ENCODE measurements at regions not wholly inside any gene's neighbourhood (a gene's known extent, or its start where the extent isn't known, plus 50 kb on each side); places are given as distances from the start of the nearest gene placed in this dataset.
"Not testable (repeated sequence)": the region's sequence is repeated elsewhere in the genome, so short reads cannot be mapped to it uniquely, and the experiment has no call there.

DNA sequence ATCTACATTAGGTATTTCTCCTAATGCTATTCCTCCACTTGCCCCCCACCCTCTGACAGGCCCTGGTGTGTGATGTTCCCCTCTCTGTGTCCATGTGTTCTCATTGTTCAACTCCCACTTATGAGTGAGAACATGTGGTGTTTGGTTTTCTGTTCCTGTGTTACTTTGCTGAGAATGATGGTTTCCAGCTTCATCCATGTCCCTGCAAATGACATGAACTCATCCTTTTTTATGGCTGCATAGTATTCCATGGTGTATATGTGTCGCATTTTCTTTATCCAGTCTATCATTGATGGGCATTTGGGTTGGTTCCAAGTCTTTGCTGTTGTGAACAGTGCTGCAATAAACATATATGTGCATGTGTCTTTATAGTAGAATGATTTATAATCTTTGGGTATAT lies 50.6 kb upstream of the GRHL3 start:
- not testable (repeated sequence) for H3K4me3 Mint-ChIP-seq; H3K4me1 Mint-ChIP-seq; H3K27ac Mint-ChIP-seq (ENCODE audit: unreplicated experiment); DNase-seq (ENCODE audit: low read depth, low spot score); H3K9me3 Mint-ChIP-seq; H3K36me3 Mint-ChIP-seq (ENCODE audit: low read depth)
- peaks cover 34% of the 10 kb centered on the region for H3K27me3 Mint-ChIP-seq (ENCODE audit: low read depth)

DNA sequence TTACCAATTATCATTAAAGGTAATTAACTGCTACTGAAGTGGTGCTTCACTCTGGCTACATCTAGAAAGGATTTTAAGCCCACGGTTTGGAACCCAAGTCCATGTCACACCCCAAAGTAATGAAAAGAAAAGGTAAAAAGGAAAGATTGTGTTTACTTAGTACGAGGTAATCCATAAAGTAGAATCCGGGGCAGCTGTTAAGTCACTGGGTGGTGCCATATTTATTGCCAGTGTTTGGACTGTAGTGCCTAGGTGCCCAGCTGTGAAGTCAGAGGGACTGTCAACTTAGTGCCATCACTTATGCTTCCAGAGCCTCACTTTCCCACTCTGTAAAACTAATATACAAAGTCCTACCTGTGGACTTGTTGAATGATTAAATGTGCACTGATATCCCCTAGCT lies 52.2 kb upstream of the GRHL3 start:
- no peaks in the 10 kb centered on the region for H3K4me1 Mint-ChIP-seq
- DNase-seq (ENCODE audit: low read depth, low spot score), result no peak
- no peak overlapping the region for H3K4me3 Mint-ChIP-seq
- H3K36me3 Mint-ChIP-seq (ENCODE audit: low read depth), result no peaks in the 10 kb centered on the region
- H3K27ac Mint-ChIP-seq (ENCODE audit: unreplicated experiment), result no peak overlapping the region
- H3K27me3 Mint-ChIP-seq (ENCODE audit: low read depth), result peaks cover 21% of the 10 kb centered on the region
- H3K9me3 Mint-ChIP-seq, result peaks cover 8% of the 10 kb centered on the region
- TF ChIP-seq, protein P1, sequence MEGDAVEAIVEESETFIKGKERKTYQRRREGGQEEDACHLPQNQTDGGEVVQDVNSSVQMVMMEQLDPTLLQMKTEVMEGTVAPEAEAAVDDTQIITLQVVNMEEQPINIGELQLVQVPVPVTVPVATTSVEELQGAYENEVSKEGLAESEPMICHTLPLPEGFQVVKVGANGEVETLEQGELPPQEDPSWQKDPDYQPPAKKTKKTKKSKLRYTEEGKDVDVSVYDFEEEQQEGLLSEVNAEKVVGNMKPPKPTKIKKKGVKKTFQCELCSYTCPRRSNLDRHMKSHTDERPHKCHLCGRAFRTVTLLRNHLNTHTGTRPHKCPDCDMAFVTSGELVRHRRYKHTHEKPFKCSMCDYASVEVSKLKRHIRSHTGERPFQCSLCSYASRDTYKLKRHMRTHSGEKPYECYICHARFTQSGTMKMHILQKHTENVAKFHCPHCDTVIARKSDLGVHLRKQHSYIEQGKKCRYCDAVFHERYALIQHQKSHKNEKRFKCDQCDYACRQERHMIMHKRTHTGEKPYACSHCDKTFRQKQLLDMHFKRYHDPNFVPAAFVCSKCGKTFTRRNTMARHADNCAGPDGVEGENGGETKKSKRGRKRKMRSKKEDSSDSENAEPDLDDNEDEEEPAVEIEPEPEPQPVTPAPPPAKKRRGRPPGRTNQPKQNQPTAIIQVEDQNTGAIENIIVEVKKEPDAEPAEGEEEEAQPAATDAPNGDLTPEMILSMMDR (conservative IDR thresholded peaks at IDR 0.05), result no peak

DNA sequence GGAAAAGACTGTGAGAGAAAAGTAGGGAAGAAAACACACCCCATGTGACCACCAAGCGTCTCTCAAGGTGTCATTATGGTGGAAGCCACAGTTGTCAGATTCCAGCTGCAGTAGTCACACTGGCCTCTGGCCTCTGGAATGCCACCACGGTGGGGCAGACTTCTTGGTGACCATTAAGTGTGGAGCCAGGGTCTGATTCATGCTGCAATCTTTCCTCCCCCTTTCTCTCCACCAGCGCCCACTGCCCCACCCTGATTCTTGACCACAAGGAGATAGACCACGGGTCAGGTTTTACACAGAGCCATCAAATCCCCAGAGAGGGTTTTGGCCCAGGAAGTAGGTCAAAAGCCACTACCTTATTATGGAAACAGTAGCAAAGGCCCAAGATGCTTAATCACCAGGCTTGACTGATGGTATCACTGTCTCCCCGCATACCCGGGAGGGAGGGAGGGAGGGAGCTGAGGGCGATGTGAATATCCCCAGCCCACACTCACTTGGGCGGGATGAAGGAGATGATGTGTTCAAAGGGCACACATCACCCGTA lies 52.7 kb upstream of the GRHL3 start:
- TF ChIP-seq, protein P1 (conservative IDR thresholded peaks at IDR 0.05), result no peak
- peaks cover 15% of the 10 kb centered on the region for H3K27me3 Mint-ChIP-seq (ENCODE audit: low read depth)
- H3K27ac Mint-ChIP-seq (ENCODE audit: unreplicated experiment), result no peak overlapping the region
- H3K36me3 Mint-ChIP-seq (ENCODE audit: low read depth), result no peaks in the 10 kb centered on the region
- no peak overlapping the region for H3K4me3 Mint-ChIP-seq
- H3K4me1 Mint-ChIP-seq, result no peaks in the 10 kb centered on the region
- peaks cover 8% of the 10 kb centered on the region for H3K9me3 Mint-ChIP-seq
- DNase-seq (ENCODE audit: low read depth, low spot score), result no peak

DNA sequence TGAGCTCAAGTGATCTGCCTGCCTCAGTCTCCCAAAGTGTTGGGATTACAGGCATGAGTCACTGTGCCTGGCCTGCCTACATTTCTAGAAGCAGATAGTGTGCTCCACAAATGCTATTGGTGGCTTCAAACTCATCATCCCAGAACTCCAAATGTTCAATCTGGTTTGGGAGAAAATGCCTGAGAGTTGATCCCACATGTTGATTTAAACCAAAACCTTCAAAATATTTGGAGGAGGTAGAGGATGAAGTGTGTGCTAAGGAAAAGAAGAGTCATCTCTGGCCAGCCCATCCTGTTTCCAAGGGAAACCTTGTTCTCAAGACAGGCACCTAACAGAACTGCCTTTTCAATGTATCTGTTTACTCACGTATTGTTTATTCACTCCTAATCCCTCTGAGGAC lies 55.4 kb upstream of the GRHL3 start:
- Mint-ChIP-seq H3K27ac (ENCODE audit: unreplicated experiment) (no peak overlapping the region), H3K36me3 (ENCODE audit: low read depth) (no peaks in the 10 kb centered on the region), H3K4me1 (no peaks in the 10 kb centered on the region), H3K4me3 (no peak overlapping the region), H3K9me3 (peaks cover 3% of the 10 kb centered on the region), H3K27me3 (ENCODE audit: low read depth) (peaks cover 2% of the 10 kb centered on the region)
- TF ChIP-seq, protein P1 (conservative IDR thresholded peaks at IDR 0.05), result no peak
- no peak for DNase-seq (ENCODE audit: low read depth, low spot score)

DNA sequence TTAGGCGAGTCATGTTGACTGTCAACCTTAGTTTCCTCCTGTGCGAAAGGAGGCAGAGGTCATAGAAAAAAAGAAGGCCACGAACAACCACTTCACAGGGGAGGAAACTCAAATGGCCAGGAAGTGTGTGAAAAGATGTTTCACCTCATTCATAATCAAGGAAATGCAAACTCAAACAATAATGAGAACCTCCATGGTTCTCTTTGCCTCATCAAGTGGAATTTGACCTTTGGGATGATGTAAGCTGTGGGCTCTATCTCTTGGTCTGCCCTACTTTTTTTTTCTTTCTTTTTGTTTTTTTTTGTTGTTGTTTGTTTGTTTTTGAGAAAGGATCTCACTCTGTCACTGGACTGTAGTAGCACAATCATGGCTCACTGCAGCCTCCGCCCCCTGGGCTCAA lies 55.9 kb upstream of the GRHL3 start:
- H3K9me3 Mint-ChIP-seq, result peaks cover 3% of the 10 kb centered on the region
- no peak overlapping the region for H3K4me3 Mint-ChIP-seq
- peaks cover 2% of the 10 kb centered on the region for H3K27me3 Mint-ChIP-seq (ENCODE audit: low read depth)
- DNase-seq (ENCODE audit: low read depth, low spot score), result no peak
- TF ChIP-seq, protein P1 (conservative IDR thresholded peaks at IDR 0.05), result no peak
- H3K27ac Mint-ChIP-seq (ENCODE audit: unreplicated experiment), result no peak overlapping the region
- no peaks in the 10 kb centered on the region for H3K36me3 Mint-ChIP-seq (ENCODE audit: low read depth)
- no peaks in the 10 kb centered on the region for H3K4me1 Mint-ChIP-seq

DNA sequence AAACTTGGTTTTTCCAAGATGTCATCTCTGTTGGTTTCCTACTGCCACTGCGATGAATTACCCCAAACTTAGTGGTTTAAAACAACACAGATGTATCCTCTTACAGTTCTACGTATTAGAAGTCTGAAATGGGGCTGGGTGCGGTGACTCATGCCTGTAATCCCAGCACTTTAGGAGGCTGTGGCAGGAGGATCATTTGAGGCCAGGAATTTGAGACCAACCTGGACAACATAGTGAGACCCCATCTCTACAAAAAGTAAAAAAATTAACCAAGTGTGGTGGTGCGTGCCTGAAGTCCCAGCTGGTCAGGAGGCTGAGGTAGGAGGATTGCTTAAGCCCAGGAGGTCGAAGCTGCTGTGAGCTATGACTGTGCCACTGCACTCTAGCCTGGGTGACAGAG lies 57.2 kb upstream of the GRHL3 start:
- DNase-seq (ENCODE audit: low read depth, low spot score), result no peak
- no peak overlapping the region for H3K4me3 Mint-ChIP-seq
- TF ChIP-seq, protein P1 (conservative IDR thresholded peaks at IDR 0.05), result no peak
- no peaks in the 10 kb centered on the region for H3K36me3 Mint-ChIP-seq (ENCODE audit: low read depth)
- no peaks in the 10 kb centered on the region for H3K4me1 Mint-ChIP-seq
- H3K27ac Mint-ChIP-seq (ENCODE audit: unreplicated experiment), result no peak overlapping the region
- H3K27me3 Mint-ChIP-seq (ENCODE audit: low read depth), result peaks cover 2% of the 10 kb centered on the region
- H3K9me3 Mint-ChIP-seq, result peaks cover 3% of the 10 kb centered on the region

Measured in neural crest cell (in vitro differentiated cells).